ENCODE measurements at regions not wholly inside any gene's neighbourhood (a gene's known extent, or its start where the extent isn't known, plus 50 kb on each side); places are given as distances from the start of the nearest gene placed in this dataset.

DNA sequence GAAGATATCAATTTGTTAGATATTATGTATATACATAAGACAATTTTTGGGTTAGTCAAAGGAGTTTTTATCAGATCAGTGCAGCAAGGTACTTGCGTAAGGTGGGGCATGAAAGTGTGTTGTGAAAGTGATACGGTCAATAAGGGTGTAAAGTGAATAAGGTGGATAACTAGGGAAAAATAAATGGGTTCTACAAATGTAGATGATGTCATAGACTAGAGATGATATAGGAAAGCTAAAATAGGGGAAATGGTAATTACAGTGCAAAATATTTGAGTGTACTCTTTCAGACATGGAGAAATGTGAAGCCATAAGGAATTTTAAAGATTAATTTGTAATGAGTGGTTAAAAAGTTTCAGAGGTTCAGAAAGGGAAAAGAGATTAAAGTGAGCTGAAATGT lies 180.6 kb upstream of the KHDRBS2 start:
- Histone ChIP-seq H4K12ac (ENCODE audit: low read depth, low read length) (no peak overlapping the region), H3K27ac (ENCODE audit: low read depth, low read length) (no peak overlapping the region), H2BK5ac (ENCODE audit: low read depth, low read length, poor library complexity) (no peak overlapping the region), H3K4ac (ENCODE audit: low read depth, low read length) (no peak overlapping the region), H3K4me3 (ENCODE audit: low read depth, low read length) (no peak overlapping the region), H2AK5ac (ENCODE audit: low read length) (no peak overlapping the region), H2BK12ac (ENCODE audit: low read length) (no peak overlapping the region), H4K91ac (ENCODE audit: low read depth, low read length) (no peak overlapping the region), H3K79me1 (ENCODE audit: low read length) (no peaks in the 10 kb centered on the region), H3K9ac (ENCODE audit: low read length) (no peak overlapping the region), H3K36me3 (ENCODE audit: control insufficient read depth in 1 of 2, insufficient read depth in 2 of 2, low read length in 2 of 2) (no peaks in the 10 kb centered on the region), H3K79me2 (ENCODE audit: control insufficient read depth, insufficient read depth, low read length, poor library complexity) (no peaks in the 10 kb centered on the region), H3K27me3 (ENCODE audit: insufficient read depth, low read length) (no peaks in the 10 kb centered on the region), H2BK120ac (ENCODE audit: insufficient read depth, low read length, poor library complexity) (no peak overlapping the region), H2AFZ (ENCODE audit: insufficient read depth, low read length, poor library complexity) (no peak overlapping the region), H4K8ac (ENCODE audit: low read depth, low read length) (no peak overlapping the region), H3K23ac (ENCODE audit: low read length) (no peak overlapping the region), H3K4me2 (ENCODE audit: low read length) (no peak overlapping the region), H3K18ac (ENCODE audit: low read length) (no peak overlapping the region), H3K4me1 (ENCODE audit: control insufficient read depth in 1 of 2, insufficient read depth in 2 of 2, low read length in 2 of 2) (no peaks in the 10 kb centered on the region), H3K9me3 (ENCODE audit: insufficient read depth, low read depth, low read length) (no peaks in the 10 kb centered on the region), H3K14ac (ENCODE audit: low read length) (no peak overlapping the region)
- no peak for DNase-seq
- 100% methylated on average over 1 of the region's 2 CpGs for WGBS (ENCODE audit: extremely low coverage, insufficient coverage, insufficient read length)

DNA sequence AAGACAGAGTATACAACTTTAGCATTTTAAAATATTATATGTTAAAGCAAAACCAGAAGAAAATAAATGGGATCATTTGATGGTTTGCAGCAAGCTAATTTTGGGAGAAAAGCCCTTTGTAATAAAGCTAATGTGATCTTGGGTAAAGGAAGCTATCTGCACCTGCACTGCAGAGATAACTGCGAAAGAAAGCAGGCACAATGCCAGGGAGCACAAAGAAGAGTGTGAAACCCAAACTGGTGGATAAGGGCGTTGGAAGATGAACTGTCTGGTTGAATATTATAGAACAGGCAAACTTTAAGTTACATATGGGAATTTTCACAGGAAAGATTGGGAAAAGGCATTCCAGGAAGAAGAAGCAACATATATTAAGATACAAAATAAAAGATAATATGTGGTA lies 179.2 kb upstream of the KHDRBS2 start:
- no peaks in the 10 kb centered on the region for H3K79me1 ChIP-seq (ENCODE audit: low read length)
- no peak overlapping the region for H4K91ac ChIP-seq (ENCODE audit: low read depth, low read length)
- H3K4me1 ChIP-seq (ENCODE audit: control insufficient read depth in 1 of 2, insufficient read depth in 2 of 2, low read length in 2 of 2) = no peaks in the 10 kb centered on the region
- H3K4me2 ChIP-seq (ENCODE audit: low read length) = no peak overlapping the region
- no peak overlapping the region for H3K27ac ChIP-seq (ENCODE audit: low read depth, low read length)
- no peaks in the 10 kb centered on the region for H3K36me3 ChIP-seq (ENCODE audit: control insufficient read depth in 1 of 2, insufficient read depth in 2 of 2, low read length in 2 of 2)
- no peak overlapping the region for H2BK12ac ChIP-seq (ENCODE audit: low read length)
- no peaks in the 10 kb centered on the region for H3K27me3 ChIP-seq (ENCODE audit: insufficient read depth, low read length)
- no peak overlapping the region for H2AK5ac ChIP-seq (ENCODE audit: low read length)
- H3K79me2 ChIP-seq (ENCODE audit: control insufficient read depth, insufficient read depth, low read length, poor library complexity) = no peaks in the 10 kb centered on the region
- DNase-seq = no peak
- no CpG with 5 or more reads among the region's 2 CpGs for WGBS (ENCODE audit: extremely low coverage, insufficient coverage, insufficient read length)
- H3K23ac ChIP-seq (ENCODE audit: low read length) = no peak overlapping the region
- no peak overlapping the region for H3K4me3 ChIP-seq (ENCODE audit: low read depth, low read length)
- no peak overlapping the region for H3K9ac ChIP-seq (ENCODE audit: low read length)
- H3K9me3 ChIP-seq (ENCODE audit: insufficient read depth, low read depth, low read length) = no peaks in the 10 kb centered on the region
- no peak overlapping the region for H3K4ac ChIP-seq (ENCODE audit: low read depth, low read length)
- H2BK120ac ChIP-seq (ENCODE audit: insufficient read depth, low read length, poor library complexity) = no peak overlapping the region
- no peak overlapping the region for H4K12ac ChIP-seq (ENCODE audit: low read depth, low read length)
- H2BK5ac ChIP-seq (ENCODE audit: low read depth, low read length, poor library complexity) = no peak overlapping the region
- H2AFZ ChIP-seq (ENCODE audit: insufficient read depth, low read length, poor library complexity) = no peak overlapping the region
- H3K18ac ChIP-seq (ENCODE audit: low read length) = no peak overlapping the region
- no peak overlapping the region for H4K8ac ChIP-seq (ENCODE audit: low read depth, low read length)
- H3K14ac ChIP-seq (ENCODE audit: low read length) = no peak overlapping the region

DNA sequence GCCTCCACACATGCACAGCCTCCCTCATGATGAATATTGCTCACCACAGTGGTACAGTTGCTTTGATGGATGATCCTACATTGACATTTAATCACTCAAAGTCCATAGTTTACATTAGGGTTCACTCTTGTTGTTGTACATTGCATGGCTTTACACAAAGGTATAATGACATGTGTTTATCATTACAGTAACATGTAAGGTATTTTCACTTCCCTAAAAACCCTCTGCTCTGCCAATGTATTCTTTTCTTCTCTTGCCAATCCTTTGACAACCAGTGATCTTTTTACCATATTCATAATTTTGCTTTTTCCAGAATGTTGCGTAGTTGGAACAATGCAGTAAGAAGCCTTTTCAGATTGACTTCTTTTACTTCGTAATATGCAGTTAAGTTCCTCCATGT lies 166.6 kb upstream of the KHDRBS2 start:
- no peak for DNase-seq
- H2AK5ac ChIP-seq (ENCODE audit: low read length) = no peak overlapping the region
- H2BK5ac ChIP-seq (ENCODE audit: low read depth, low read length, poor library complexity) = no peak overlapping the region
- WGBS (ENCODE audit: extremely low coverage, insufficient coverage, insufficient read length) = no CpG with 5 or more reads among the region's 2 CpGs
- no peak overlapping the region for H3K18ac ChIP-seq (ENCODE audit: low read length)
- no peak overlapping the region for H3K4me2 ChIP-seq (ENCODE audit: low read length)
- H3K4ac ChIP-seq (ENCODE audit: low read depth, low read length) = no peak overlapping the region
- H3K27me3 ChIP-seq (ENCODE audit: insufficient read depth, low read length) = no peaks in the 10 kb centered on the region
- no peak overlapping the region for H2BK120ac ChIP-seq (ENCODE audit: insufficient read depth, low read length, poor library complexity)
- no peak overlapping the region for H2AFZ ChIP-seq (ENCODE audit: insufficient read depth, low read length, poor library complexity)
- no peak overlapping the region for H3K9ac ChIP-seq (ENCODE audit: low read length)
- H3K27ac ChIP-seq (ENCODE audit: low read depth, low read length) = no peak overlapping the region
- H3K4me1 ChIP-seq (ENCODE audit: control insufficient read depth in 1 of 2, insufficient read depth in 2 of 2, low read length in 2 of 2) = no peaks in the 10 kb centered on the region
- H3K9me3 ChIP-seq (ENCODE audit: insufficient read depth, low read depth, low read length) = no peaks in the 10 kb centered on the region
- H3K79me2 ChIP-seq (ENCODE audit: control insufficient read depth, insufficient read depth, low read length, poor library complexity) = no peaks in the 10 kb centered on the region
- no peak overlapping the region for H4K8ac ChIP-seq (ENCODE audit: low read depth, low read length)
- no peak overlapping the region for H3K14ac ChIP-seq (ENCODE audit: low read length)
- no peak overlapping the region for H4K12ac ChIP-seq (ENCODE audit: low read depth, low read length)
- H3K36me3 ChIP-seq (ENCODE audit: control insufficient read depth in 1 of 2, insufficient read depth in 2 of 2, low read length in 2 of 2) = no peaks in the 10 kb centered on the region
- H2BK12ac ChIP-seq (ENCODE audit: low read length) = no peak overlapping the region
- no peak overlapping the region for H4K91ac ChIP-seq (ENCODE audit: low read depth, low read length)
- H3K23ac ChIP-seq (ENCODE audit: low read length) = no peak overlapping the region
- no peak overlapping the region for H3K4me3 ChIP-seq (ENCODE audit: low read depth, low read length)
- no peaks in the 10 kb centered on the region for H3K79me1 ChIP-seq (ENCODE audit: low read length)

DNA sequence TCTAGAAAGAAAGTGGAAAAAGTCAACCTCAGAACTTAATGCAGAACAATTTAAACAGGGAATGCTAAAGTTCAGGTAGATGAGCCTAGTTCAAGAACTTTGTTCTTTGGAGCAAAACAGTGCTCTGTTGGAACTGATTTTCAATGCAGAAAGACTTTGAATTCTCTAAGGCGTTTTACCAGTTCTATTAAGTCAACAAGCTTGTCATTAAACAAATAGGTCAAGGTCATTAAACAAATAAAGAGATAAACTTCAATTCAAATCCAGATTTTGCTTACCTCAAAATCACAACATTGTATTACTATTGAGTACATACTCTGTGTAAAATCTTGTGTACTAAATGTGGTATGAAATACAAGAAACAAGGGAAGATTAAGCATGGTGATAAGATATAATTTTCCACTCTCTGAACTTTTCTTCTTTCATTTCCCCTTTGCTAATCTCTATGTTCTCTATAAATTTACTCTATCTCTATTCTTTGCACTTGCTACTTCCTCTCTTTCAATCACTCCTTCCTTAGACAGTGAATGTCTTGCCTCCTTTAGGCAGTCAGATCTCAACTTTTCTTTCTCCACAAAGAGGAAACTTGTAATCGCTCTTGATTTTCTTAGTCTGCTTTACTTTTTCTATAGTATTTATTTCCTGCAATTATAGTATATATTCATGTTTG lies 160.8 kb upstream of the KHDRBS2 start:
- H3K27ac ChIP-seq (ENCODE audit: low read depth, low read length) = no peak overlapping the region
- no peaks in the 10 kb centered on the region for H3K27me3 ChIP-seq (ENCODE audit: insufficient read depth, low read length)
- DNase-seq = no peak
- no peaks in the 10 kb centered on the region for H3K79me2 ChIP-seq (ENCODE audit: control insufficient read depth, insufficient read depth, low read length, poor library complexity)
- H3K79me1 ChIP-seq (ENCODE audit: low read length) = no peaks in the 10 kb centered on the region
- no CpG with 5 or more reads among the region's 2 CpGs for WGBS (ENCODE audit: extremely low coverage, insufficient coverage, insufficient read length)
- H4K8ac ChIP-seq (ENCODE audit: low read depth, low read length) = no peak overlapping the region
- H2BK5ac ChIP-seq (ENCODE audit: low read depth, low read length, poor library complexity) = no peak overlapping the region
- H3K4ac ChIP-seq (ENCODE audit: low read depth, low read length) = no peak overlapping the region
- H4K12ac ChIP-seq (ENCODE audit: low read depth, low read length) = no peak overlapping the region
- no peak overlapping the region for H3K4me2 ChIP-seq (ENCODE audit: low read length)
- no peak overlapping the region for H3K18ac ChIP-seq (ENCODE audit: low read length)
- no peaks in the 10 kb centered on the region for H3K4me1 ChIP-seq (ENCODE audit: control insufficient read depth in 1 of 2, insufficient read depth in 2 of 2, low read length in 2 of 2)
- H2AFZ ChIP-seq (ENCODE audit: insufficient read depth, low read length, poor library complexity) = no peak overlapping the region
- no peak overlapping the region for H2BK12ac ChIP-seq (ENCODE audit: low read length)
- no peak overlapping the region for H3K23ac ChIP-seq (ENCODE audit: low read length)
- H3K4me3 ChIP-seq (ENCODE audit: low read depth, low read length) = no peak overlapping the region
- H3K9me3 ChIP-seq (ENCODE audit: insufficient read depth, low read depth, low read length) = no peaks in the 10 kb centered on the region
- no peak overlapping the region for H3K14ac ChIP-seq (ENCODE audit: low read length)
- H3K9ac ChIP-seq (ENCODE audit: low read length) = no peak overlapping the region
- H4K91ac ChIP-seq (ENCODE audit: low read depth, low read length) = no peak overlapping the region
- no peak overlapping the region for H2AK5ac ChIP-seq (ENCODE audit: low read length)
- no peaks in the 10 kb centered on the region for H3K36me3 ChIP-seq (ENCODE audit: control insufficient read depth in 1 of 2, insufficient read depth in 2 of 2, low read length in 2 of 2)
- H2BK120ac ChIP-seq (ENCODE audit: insufficient read depth, low read length, poor library complexity) = no peak overlapping the region
